H1 (cell line): ENCODE measurements at regions not wholly inside any gene's neighbourhood (a gene's known extent, or its start where the extent isn't known, plus 50 kb on each side); places are given as distances from the start of the nearest gene placed in this dataset.

ENCODE experiments used
- CTCF ChIA-PET: fragments of 300-600 bp; sonication (Branson Sonifier 250); formaldehyde crosslinking; loops from one replicate; lab custom pipeline; 2021; ENCODE audit not compliant: partially characterized antibody; lab: Charles Lee
- POLR2A ChIA-PET: fragments of 300-600 bp; sonication (Branson Sonifier 250); formaldehyde crosslinking; loops from one replicate; lab custom pipeline; 2021; ENCODE audit warnings: inconsistent platforms; ENCODE audit not compliant: partially characterized antibody; lab: Charles Lee
- DNase-seq, 2 experiments: peaks; one replicate each; pipeline versions ENCODE4 v3.0.0 to v3.0.0-alpha.2; 2010 to 2022; ENCODE audit warnings: low spot score in 2 of 2, low read depth in 1 of 2, mixed read lengths in 1 of 2
- FAIRE-seq: peaks from 2 replicates; lab custom pipeline; 2011; peaks lifted over from hg19 to GRCh38; lab: Jason Lieb, UNC
- H2AFZ ChIP-seq: 2 replicates; pipeline ENCODE4 v1.8.1; 2012; ENCODE audit warnings: low read length, inconsistent platforms
- H2AK5ac ChIP-seq: 2 replicates; pipeline ENCODE4 v1.6.1; 2013; ENCODE audit warnings: low read depth, low read length
- H2BK120ac ChIP-seq: replicated peaks from 2 replicates; pipeline ENCODE3; 2013; ENCODE audit warnings: low read depth, low read length, inconsistent platforms
- H2BK12ac ChIP-seq: 2 replicates; pipeline ENCODE4 v1.6.1; 2013; ENCODE audit warnings: low read depth, low read length
- H2BK15ac ChIP-seq: 2 replicates; pipeline ENCODE4 v1.6.1; 2013; ENCODE audit warnings: low read length
- H2BK20ac ChIP-seq: 2 replicates; pipeline ENCODE4 v1.6.1; 2013; ENCODE audit warnings: low read length
- H2BK5ac ChIP-seq: 2 replicates; pipeline ENCODE4 v1.6.1; 2013; ENCODE audit warnings: low read depth, low read length
- H3K14ac ChIP-seq: 2 replicates; pipeline ENCODE4 v1.6.1; 2013; ENCODE audit warnings: inconsistent platforms; ENCODE audit not compliant: insufficient read length
- H3K18ac ChIP-seq: 2 replicates; pipeline ENCODE4 v1.6.1; 2013; ENCODE audit warnings: low read length; ENCODE audit errors: extremely low read depth
- H3K23ac ChIP-seq: 2 replicates; pipeline ENCODE4 v1.6.1; 2013; ENCODE audit warnings: inconsistent platforms; ENCODE audit not compliant: insufficient read length
- H3K23me2 ChIP-seq: 2 replicates; pipeline ENCODE4 v1.6.1; 2013; ENCODE audit warnings: low read depth, low read length
- H3K27ac ChIP-seq: 2 replicates; pipeline ENCODE4 v1.6.1; 2011; ENCODE audit warnings: low read depth, low read length, inconsistent platforms
- H3K27me3 ChIP-seq, 4 experiments: replicated peaks in 1 of 4; 1 replicate in 1 of 4; 2 replicates in 3 of 4; pipeline versions ENCODE4 v1.6.1 to v1.8.1; 2011 to 2013; ENCODE audit warnings: low read length in 3 of 4, mild to moderate bottlenecking in 3 of 4, inconsistent platforms in 2 of 4, mixed read lengths in 2 of 4, moderate library complexity in 1 of 4; ENCODE audit not compliant: control insufficient read depth in 3 of 4, insufficient read depth in 3 of 4; ENCODE audit errors: extremely low read depth in 1 of 4
- H3K36me3 ChIP-seq, 4 experiments: 2 replicates each; pipeline versions ENCODE4 v1.6.1 to v1.8.1; 2011 to 2013; ENCODE audit warnings: mild to moderate bottlenecking in 4 of 4, low read length in 3 of 4, moderate library complexity in 2 of 4, control low read depth in 1 of 4, inconsistent platforms in 1 of 4; ENCODE audit not compliant: insufficient read depth in 4 of 4, control insufficient read depth in 2 of 4
- H3K4ac ChIP-seq: replicated peaks from 2 replicates; pipeline ENCODE3; 2013; ENCODE audit warnings: low read length, low read depth, mixed read lengths, inconsistent platforms; ENCODE audit not compliant: insufficient read length
- H3K4me1 ChIP-seq, 4 experiments: replicated peaks in 1 of 4; 1 replicate in 1 of 4; 2 replicates in 3 of 4; pipeline versions ENCODE4 v1.6.1 to v1.8.1; 2011 to 2013; ENCODE audit warnings: low read length in 3 of 4, inconsistent platforms in 2 of 4, mixed read lengths in 1 of 4; ENCODE audit not compliant: insufficient read depth in 4 of 4, control insufficient read depth in 3 of 4
- H3K4me2 ChIP-seq, 2 experiments: 2 replicates each; pipeline versions ENCODE4 v1.6.1 to v1.8.1; 2011 to 2013; ENCODE audit warnings: low read depth in 2 of 2, low read length in 2 of 2, control low read depth in 1 of 2, inconsistent platforms in 1 of 2, mild to moderate bottlenecking in 1 of 2; ENCODE audit not compliant: insufficient read depth in 1 of 2
- H3K4me3 ChIP-seq, 4 experiments: fragments of 200-600, 300-600 bp in 1 of 4; sonication (generic), shearing (Covaris generic), sonication (Bioruptor Twin) in 1 of 4; 2 replicates each; pipeline versions ENCODE4 v1.5.1 to v1.8.1; 2011 to 2016; ENCODE audit warnings: low read length in 4 of 4, low read depth in 3 of 4, control low read depth in 2 of 4, inconsistent platforms in 2 of 4, mild to moderate bottlenecking in 2 of 4, mixed read lengths in 1 of 4, moderate library complexity in 1 of 4; ENCODE audit not compliant: insufficient read depth in 2 of 4; ENCODE audit errors: extremely low read depth in 1 of 4
- H3K56ac ChIP-seq: replicated peaks from 2 replicates; pipeline ENCODE3; 2013; ENCODE audit warnings: low read depth, mild to moderate bottlenecking, mixed read lengths, low read length, inconsistent platforms; ENCODE audit not compliant: insufficient read length
- H3K79me1 ChIP-seq: 2 replicates; pipeline ENCODE4 v1.6.1; 2013; ENCODE audit warnings: low read depth, low read length, control low read depth
- H3K79me2 ChIP-seq, 2 experiments: 2 replicates each; pipeline versions ENCODE4 v1.6.1 to v1.8.1; 2012 to 2013; ENCODE audit warnings: low read length in 2 of 2, mild to moderate bottlenecking in 2 of 2, inconsistent platforms in 1 of 2; ENCODE audit not compliant: insufficient read depth in 2 of 2, control insufficient read depth in 1 of 2
- H3K9ac ChIP-seq, 4 experiments: replicated peaks in 1 of 4; 1 replicate in 1 of 4; 2 replicates in 3 of 4; pipeline versions ENCODE4 v1.6.1 to v1.8.1; 2011 to 2013; ENCODE audit warnings: low read depth in 3 of 4, low read length in 3 of 4, control low read depth in 2 of 4, mild to moderate bottlenecking in 2 of 4, moderate library complexity in 2 of 4, inconsistent platforms in 1 of 4; ENCODE audit errors: extremely low read depth in 1 of 4
- H3K9me3 ChIP-seq, 2 experiments: 2 replicates each; pipeline versions ENCODE4 v1.6.1 to v1.8.1; 2012 to 2013; ENCODE audit warnings: mild to moderate bottlenecking in 2 of 2, moderate library complexity in 2 of 2, control low read depth in 1 of 2, inconsistent platforms in 1 of 2, low read depth in 1 of 2, low read length in 1 of 2, mixed read lengths in 1 of 2; ENCODE audit not compliant: insufficient read depth in 2 of 2
- H4K20me1 ChIP-seq, 2 experiments: replicated peaks in 1 of 2; 2 replicates each; pipeline versions ENCODE3 to v1.8.1; 2011 to 2013; ENCODE audit warnings: inconsistent platforms in 2 of 2, low read length in 2 of 2, mild to moderate bottlenecking in 1 of 2; ENCODE audit not compliant: insufficient read depth in 2 of 2, control insufficient read depth in 1 of 2
- H4K5ac ChIP-seq: 2 replicates; pipeline ENCODE4 v1.6.1; 2013; ENCODE audit warnings: low read length, low read depth, mixed read lengths, inconsistent platforms; ENCODE audit not compliant: insufficient read length
- H4K8ac ChIP-seq: 2 replicates; pipeline ENCODE4 v1.8.0; 2013; ENCODE audit warnings: mild to moderate bottlenecking, moderate library complexity, low read length, inconsistent platforms; ENCODE audit not compliant: insufficient read depth; ENCODE audit errors: extremely low read depth
- H4K91ac ChIP-seq: replicated peaks from 2 replicates; pipeline ENCODE3; 2013; ENCODE audit warnings: low read length, mixed read lengths, inconsistent platforms; ENCODE audit not compliant: insufficient read length
- ATF2 ChIP-seq: IDR thresholded peaks from 2 replicates; pipeline ENCODE4 v1.6.1; 2012; ENCODE audit warnings: low read length, inconsistent platforms
- CBX8 ChIP-seq: fragments of 300-800, 300-1000 bp; sonication (generic); IDR thresholded peaks from 2 replicates; pipeline ENCODE4 v1.7.1; 2016; ENCODE audit warnings: low read depth, low read length, borderline replicate concordance
- CHD2 ChIP-seq: IDR thresholded peaks from 2 replicates; pipeline ENCODE4 v1.6.1; 2012; ENCODE audit warnings: low read length, improper control_type of control experiment
- EP300 ChIP-seq, 2 experiments: IDR thresholded peaks; 1 replicate in 1 of 2; 2 replicates in 1 of 2; pipeline ENCODE4 v1.6.1; 2011 to 2012; ENCODE audit warnings: low read depth in 2 of 2, low read length in 2 of 2, mild to moderate bottlenecking in 2 of 2, borderline replicate concordance in 1 of 2, inconsistent platforms in 1 of 2, moderate library complexity in 1 of 2
- GTF2F1 ChIP-seq: IDR thresholded peaks from 2 replicates; pipeline ENCODE4 v1.6.1; 2012; ENCODE audit warnings: low read depth, low read length, improper control_type of control experiment, borderline replicate concordance
- KDM1A ChIP-seq: fragments of 200-600, 300-600 bp; sonication (generic); IDR thresholded peaks from 2 replicates; pipeline ENCODE4 v1.7.1; 2016; ENCODE audit warnings: mild to moderate bottlenecking, low read length, borderline replicate concordance
- PHF8 ChIP-seq: fragments of 200-600 bp; sonication (generic); conservative IDR thresholded peaks from 2 replicates; pipeline ENCODE4 v1.7.1; 2012; ENCODE audit warnings: low read depth, mild to moderate bottlenecking, inconsistent platforms, low read length, moderate library complexity
- RXRA ChIP-seq: IDR thresholded peaks from 2 replicates; pipeline ENCODE4 v1.6.1; 2011; ENCODE audit warnings: low read depth, mild to moderate bottlenecking, low read length, moderate library complexity; ENCODE audit not compliant: insufficient read depth
- SIX5 ChIP-seq: IDR thresholded peaks from 2 replicates; pipeline ENCODE4 v1.6.1; 2011; ENCODE audit warnings: mild to moderate bottlenecking, low read depth, low read length
- SP1 ChIP-seq: IDR thresholded peaks from 2 replicates; pipeline ENCODE4 v1.6.1; 2011; ENCODE audit warnings: low read depth, low read length
- TAF7 ChIP-seq: optimal IDR thresholded peaks from 2 replicates; pipeline ENCODE3; 2011; ENCODE audit warnings: low read depth, mild to moderate bottlenecking, inconsistent platforms, low read length, moderate library complexity, borderline replicate concordance
- YY1 ChIP-seq: IDR thresholded peaks from 2 replicates; pipeline ENCODE4 v1.6.1; 2011; ENCODE audit warnings: low read depth, mild to moderate bottlenecking, low read length
- WGBS, 2 experiments: shearing (Covaris generic) in 1 of 2; methylation state at CpG; one replicate each; pipeline versions ENCODE4 v1.1.6 to v1.1.7; 2013 to 2015; ENCODE audit warnings: low lambda C conversion rate in 2 of 2, mixed read lengths in 2 of 2, inconsistent platforms in 1 of 2, low coverage in 1 of 2, missing lambda C conversion rate in 1 of 2; ENCODE audit not compliant: insufficient replicate concordance in 2 of 2, insufficient coverage in 1 of 2, insufficient read length in 1 of 2; ENCODE audit errors: extremely low coverage in 1 of 2, missing lambda C conversion rate in 1 of 2; 5-methylcytosine and 5-hydroxymethylcytosine counted together

GRCh38 chr10:30241422-30242110 lies 107.5 kb downstream of the MTPAP start:
- H3K36me3 ChIP-seq = no peaks in the 10 kb centered on the region
- WGBS, 2 experiments = 86% methylated on average over 6 of the region's 6 CpGs; no CpG with 5 or more reads in 1 of the 2 experiments
- no peak overlapping the region for H4K91ac ChIP-seq
- no peak overlapping the region for H3K27ac ChIP-seq
- no peak overlapping the region for H2AFZ ChIP-seq
- H3K4ac ChIP-seq = no peak overlapping the region
- ChIA-PET POLR2A (no interaction called here), CTCF (interaction anchor here (0.7 to 2.7 kb wide), 31 partner anchors 10 to 358 kb away, joined by 3 to 18 read pairs (median 4); no protein-coding TSS in a partner anchor)
- H4K20me1 ChIP-seq = no peaks in the 10 kb centered on the region
- H3K4me3 ChIP-seq = no peak overlapping the region
- FAIRE-seq (no peak), DNase-seq (no peak)
- H3K27me3 ChIP-seq = no peaks in the 10 kb centered on the region
- H3K79me2 ChIP-seq = no peaks in the 10 kb centered on the region
- H3K23ac ChIP-seq = no peak overlapping the region
- no peak overlapping the region for H2BK20ac ChIP-seq
- H3K14ac ChIP-seq = no peak overlapping the region
- no peaks in the 10 kb centered on the region for H3K4me1 ChIP-seq
- H3K79me1 ChIP-seq = no peaks in the 10 kb centered on the region
- no peak overlapping the region for H2AK5ac ChIP-seq
- no peak overlapping the region for H2BK120ac ChIP-seq
- H3K4me2 ChIP-seq = no peak overlapping the region
- H3K18ac ChIP-seq = no peak overlapping the region
- H4K8ac ChIP-seq = no peak overlapping the region
- H3K23me2 ChIP-seq = no peaks in the 10 kb centered on the region
- no peak overlapping the region for H3K56ac ChIP-seq
- no peak overlapping the region for H3K9ac ChIP-seq
- H2BK5ac ChIP-seq = no peak overlapping the region
- H4K5ac ChIP-seq = no peak overlapping the region
- H2BK12ac ChIP-seq = no peak overlapping the region
- no peak overlapping the region for H2BK15ac ChIP-seq
- H3K9me3 ChIP-seq = no peaks in the 10 kb centered on the region
- TF ChIP-seq RXRA (no peak), TAF7 (no peak), CBX8 (no peak), GTF2F1 (no peak), ATF2 (no peak), EP300 (IDR thresholded peaks at IDR 0.05; ENCODE audit: borderline replicate concordance in 1 of 2, low read depth in 2 of 2, low read length in 2 of 2) (no peak), SP1 (no peak), SIX5 (no peak), KDM1A (no peak), CHD2 (no peak), YY1 (no peak), PHF8 (no peak)
